Head of caudate nucleus (tissue), 42 donors: ENCODE measurements at regions not wholly inside any gene's neighbourhood (a gene's known extent, or its start where the extent isn't known, plus 50 kb on each side); places are given as distances from the start of the nearest gene placed in this dataset.
"Not testable (repeated sequence)": the region's sequence is repeated elsewhere in the genome, so short reads cannot be mapped to it uniquely, and the experiment has no call there.

ENCODE experiments used
- DNase-seq, 42 donors: peaks; one replicate each; pipeline versions ENCODE4 v3.0.0 to v3.0.0-alpha.2; 2020 to 2021; ENCODE audit warnings: mixed read lengths in 7 of 42
- intact Hi-C: fragments of 100-400 bp; cut with DNase I; formaldehyde crosslinking; loops from one replicate; pipeline ENCODE4 v1.15.0; 2022

DNA sequence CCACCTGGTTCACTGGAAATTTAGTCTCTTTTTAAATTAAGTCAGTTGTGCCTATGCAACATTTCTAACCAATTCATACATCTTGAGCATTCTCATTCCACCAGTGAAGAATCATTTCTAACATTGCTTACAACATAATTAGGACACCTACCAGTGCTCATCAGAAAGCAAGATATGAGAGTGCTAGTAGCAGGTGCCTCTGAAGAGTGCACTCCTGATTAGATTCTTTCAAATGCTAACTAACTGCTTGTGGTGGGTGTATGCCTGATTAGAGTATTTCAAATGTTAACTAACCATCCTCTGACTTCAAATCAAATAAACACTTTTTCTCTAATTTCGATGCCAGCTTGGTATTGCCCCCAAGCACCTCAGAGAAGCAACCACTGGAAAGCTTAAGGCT lies 124.3 kb upstream of the DNAJC10 start:
- intact Hi-C loops = no loop called here
- no peak for DNase-seq

DNA sequence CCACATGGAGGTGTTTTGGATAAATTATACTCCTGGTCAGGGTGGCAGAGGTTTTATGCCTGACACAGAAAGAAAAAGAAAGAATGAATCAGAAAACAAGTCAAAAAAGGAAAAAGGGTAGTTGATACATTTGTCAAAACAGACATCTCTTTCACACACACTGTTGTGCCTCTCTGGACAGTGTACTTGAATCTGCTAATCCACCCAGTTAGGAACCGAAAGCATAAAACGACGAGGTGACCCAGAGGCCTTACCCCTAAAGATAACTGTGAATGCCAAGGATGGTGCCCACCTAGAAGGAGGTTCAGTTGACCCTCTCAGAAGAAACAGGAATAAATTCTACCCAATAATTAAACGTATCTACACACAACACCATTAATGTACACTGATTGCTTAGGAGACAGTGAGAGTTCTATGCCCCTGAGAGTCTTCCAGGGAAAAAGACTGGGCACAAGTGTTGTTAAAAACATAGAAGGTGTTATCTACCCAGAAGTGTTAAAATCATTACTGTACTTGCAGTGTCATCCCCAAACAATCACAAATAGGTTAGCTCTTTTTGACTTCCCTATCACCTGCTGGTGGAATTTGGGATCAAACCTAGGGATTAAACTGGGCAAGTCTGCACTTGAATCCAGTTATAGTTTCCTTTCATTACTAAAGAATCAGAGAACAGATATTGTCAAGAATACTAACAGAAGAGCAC lies 123.2 kb upstream of the DNAJC10 start:
- intact Hi-C loops = no loop called here
- DNase-seq = no peak

DNA sequence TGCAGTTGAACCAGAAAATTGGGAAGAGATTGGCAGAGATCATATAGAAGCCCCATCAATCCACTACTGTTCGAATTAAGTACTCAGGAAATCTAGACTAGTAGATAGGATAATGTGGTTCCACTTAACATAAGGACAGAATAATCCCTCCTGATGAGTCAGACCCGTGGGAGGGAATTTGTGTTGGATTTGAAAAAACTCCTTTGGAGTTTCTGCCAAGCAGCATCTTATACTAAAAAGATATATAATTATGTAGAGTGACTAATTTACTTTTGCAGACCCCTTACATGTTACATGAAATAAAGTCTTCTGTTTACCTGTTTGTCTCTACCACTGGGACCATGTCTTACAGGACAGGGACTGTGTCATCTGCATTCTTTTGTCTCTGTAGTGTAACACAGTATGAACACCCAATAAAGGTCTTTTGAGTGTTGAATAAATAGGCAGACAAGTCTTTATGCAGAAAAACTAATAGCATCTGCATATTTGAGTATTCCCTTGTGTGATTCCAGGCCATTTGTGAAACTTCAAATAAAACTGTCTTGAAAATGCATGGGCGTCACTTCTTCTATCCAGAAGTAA lies 122.6 kb upstream of the DNAJC10 start:
- intact Hi-C loops = no loop called here
- peak in 22 of 42 donors; percentile 8 to 74 (median 38) for DNase-seq

DNA sequence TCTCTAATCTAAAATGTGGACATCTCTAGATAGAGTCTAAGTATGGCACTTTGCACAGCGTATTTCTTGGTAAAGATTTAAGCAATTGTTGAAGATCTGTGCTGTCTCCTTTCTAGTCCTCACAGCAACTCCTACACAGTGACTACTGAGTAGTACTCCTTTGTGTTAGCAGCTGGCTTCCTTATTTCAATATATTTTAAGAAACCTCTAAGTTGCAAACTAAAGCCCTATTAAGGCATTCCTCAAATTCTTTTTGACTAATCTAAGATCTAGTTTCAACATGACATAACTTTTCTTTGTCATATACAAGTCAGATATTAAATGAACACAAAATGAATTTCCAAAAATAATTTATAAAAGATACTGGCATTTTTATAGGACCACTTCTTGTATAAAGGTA lies 121.8 kb upstream of the DNAJC10 start:
- intact Hi-C loops = no loop called here
- peak in 1 of 42 donors; percentile 27 for DNase-seq

DNA sequence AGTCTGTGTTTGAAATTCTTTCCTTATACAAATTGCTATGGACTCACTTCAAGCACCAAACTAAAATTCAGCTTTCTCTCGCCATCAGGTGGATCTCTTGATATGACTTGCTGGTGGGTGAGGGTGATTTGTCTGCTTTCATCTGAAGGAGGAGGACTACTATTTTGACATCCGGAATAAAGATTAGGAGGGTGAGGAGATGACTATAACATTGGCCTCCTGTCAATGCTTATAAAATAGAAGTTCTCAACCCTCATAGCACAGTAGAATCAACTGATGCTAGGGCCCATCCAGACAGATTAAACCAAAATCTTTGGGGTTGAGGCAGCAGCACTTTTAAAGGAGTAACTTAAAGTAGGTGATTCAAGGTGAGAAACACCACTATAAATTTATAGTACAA lies 120.4 kb upstream of the DNAJC10 start:
- DNase-seq = no peak
- intact Hi-C loops = no loop called here

DNA sequence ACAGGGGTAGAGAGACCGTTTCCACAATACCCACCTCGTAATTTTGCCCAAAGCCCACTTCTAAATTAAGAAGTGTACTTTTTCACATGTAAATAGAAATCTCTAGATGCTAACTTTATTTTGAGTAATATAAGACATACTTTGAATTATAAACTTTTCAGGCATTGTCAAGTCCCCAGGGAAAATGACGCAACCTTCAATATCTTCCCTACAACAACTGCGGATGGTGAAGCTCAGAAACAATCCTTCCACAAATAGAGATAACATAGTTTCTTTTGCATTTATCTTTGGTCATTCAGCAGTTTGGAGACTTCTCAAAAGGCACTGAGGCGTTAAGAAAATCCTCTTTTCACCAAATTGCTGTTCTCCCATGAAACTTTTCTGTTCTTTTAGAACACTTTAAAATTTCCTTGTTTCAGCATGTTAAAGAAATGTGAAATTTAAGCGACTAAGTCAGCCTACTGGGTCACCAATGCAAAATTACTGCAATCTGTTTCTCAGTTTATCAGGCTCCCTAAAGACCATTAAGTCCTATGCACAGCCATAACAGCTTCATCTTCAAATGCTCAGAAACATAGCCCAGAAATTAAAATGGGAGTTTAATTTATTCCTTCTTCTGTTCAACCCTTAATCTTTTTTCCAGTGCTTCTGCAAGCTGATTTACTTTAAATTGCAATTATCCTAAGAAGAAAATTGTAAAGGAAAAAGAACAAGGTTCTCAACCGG lies 118.3 kb upstream of the DNAJC10 start:
- intact Hi-C loops = no loop called here
- no peak for DNase-seq

DNA sequence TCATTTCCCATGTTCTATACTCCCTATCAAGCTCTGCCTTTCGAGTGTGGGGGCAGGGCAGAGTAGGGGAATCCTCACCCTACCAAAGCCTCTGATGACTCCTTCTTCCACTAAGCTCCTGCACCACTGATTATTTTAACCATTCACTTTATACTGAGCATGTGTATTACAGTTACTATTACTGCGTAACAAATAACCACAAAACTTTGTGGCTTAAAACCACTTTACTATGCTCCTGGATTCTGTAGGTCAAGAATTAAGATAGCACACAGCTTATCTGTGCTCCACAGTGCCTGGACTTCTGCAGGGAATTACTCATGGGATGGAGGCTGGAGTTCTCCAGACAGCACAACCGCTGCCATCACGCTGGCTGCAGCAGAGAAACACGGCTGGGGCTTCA lies 117.4 kb upstream of the DNAJC10 start:
- DNase-seq = no peak
- intact Hi-C loops = no loop called here

DNA sequence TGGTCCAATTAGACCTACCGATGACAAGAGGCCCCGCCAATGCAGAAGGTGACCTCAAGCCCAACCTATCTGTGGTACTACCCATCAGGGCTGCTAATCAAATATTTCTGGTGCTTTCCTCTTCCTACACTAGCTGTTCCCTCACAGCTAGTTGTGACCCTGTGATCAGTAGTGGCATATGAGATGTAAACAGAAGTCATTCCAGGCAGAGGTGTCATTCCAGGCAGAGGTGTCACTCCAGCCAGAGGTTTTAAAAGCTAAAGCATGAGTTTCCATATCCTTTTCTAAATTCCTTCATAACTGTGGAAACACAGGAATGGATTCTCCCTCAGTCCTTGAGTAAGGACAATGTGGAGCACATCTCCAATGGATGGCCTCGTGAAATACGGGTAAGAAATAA lies 110.9 kb upstream of the DNAJC10 start:
- DNase-seq = no peak
- intact Hi-C loops = no loop called here

DNA sequence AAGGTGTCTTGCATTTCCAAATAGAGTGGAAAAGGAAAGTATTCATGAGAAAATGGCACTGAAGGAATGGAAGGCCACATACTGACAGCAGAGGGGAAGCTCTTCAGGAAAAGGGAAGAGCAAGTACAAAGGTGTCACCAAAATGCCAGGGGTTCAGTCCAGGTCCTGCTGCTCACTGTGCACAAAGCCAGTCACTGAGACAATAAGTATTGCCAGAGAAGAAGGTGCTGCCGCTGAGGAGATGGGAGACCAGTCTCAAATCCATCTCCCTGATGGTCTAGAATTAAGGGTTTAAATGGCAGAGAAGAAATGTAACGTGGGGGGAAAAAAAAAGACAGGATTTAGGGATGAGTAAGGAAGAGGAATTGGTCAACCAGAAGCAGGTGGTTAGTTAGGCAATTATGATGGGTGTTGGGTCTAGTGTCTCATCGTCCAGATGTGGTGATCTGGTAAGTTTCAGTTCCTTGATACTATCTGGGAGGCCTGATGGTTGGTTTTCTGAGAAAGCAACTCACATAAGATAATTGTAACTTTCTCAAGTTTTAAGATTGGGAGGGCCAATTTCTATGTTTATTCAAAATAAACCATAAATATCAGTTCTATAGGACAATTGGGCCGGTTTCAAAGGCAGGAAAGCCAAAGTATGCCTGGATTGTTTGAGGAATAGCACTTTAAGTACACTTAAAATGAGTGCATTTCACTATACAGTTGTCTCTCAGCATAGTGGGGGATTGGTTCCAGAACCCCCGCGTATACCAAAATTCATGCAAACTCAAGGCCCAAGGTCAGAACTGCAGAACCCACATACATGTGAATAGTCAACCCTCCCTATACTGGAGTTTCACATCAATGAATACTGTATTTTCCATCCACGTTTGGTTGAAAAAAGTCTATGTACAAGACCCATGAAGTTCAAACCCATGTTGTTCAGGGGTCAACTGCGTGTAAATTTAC lies 109.1 kb upstream of the DNAJC10 start:
- DNase-seq = no peak
- intact Hi-C loops = no loop called here

DNA sequence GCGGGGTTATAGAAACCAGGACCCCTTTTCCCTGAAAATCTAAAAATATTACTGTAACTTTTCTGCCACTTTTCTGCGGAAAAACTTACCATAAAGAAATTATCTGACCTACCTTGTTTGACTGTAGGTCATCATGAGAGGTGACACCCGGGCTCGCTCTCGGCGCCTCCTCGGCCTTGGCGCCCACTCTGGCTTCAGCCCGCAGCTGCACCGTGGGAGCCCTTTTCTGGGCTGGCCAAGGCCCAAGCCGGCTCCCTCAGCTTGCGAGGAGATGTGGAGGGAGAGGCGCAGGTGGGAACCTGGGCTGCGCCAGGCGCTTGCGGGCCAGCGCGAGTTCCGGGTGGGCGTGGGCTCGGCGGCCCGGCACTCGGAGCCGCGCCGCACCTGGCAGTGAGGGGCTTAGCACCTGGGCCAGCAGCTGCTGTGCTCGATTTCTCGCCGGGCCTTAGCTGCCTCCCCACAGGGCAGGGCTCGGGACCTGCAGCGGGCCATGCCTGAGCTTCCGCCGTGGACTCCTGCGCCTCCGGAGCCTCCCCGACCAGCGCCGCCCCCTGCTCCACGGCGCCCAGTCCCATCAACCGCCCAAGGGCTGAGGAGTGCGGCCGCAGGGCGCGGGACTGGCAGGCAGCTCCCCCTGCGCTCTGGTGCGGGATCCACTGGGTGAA lies 107.7 kb upstream of the DNAJC10 start:
- DNase-seq = no peak
- intact Hi-C loops = no loop called here

DNA sequence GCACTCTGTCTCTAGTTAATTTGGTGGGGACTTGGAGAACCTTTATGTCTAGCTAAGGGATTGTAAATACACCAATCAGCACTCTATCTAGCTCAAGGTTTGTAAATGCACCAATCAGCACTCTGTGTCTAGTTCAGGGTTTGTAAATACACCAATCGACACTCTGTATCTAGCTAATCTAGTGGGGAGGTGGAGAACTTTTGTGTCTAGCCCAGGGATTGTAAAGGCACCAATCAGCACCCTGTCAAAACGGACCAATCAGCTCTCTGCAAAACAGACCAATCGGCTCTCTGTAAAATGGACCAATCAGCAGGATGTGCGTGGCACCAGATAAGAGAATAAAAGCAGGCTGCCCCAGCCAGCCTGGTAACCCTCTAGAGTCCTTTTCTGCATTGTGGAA lies 107.1 kb upstream of the DNAJC10 start:
- DNase-seq, intact Hi-C loops: not testable (repeated sequence)

DNA sequence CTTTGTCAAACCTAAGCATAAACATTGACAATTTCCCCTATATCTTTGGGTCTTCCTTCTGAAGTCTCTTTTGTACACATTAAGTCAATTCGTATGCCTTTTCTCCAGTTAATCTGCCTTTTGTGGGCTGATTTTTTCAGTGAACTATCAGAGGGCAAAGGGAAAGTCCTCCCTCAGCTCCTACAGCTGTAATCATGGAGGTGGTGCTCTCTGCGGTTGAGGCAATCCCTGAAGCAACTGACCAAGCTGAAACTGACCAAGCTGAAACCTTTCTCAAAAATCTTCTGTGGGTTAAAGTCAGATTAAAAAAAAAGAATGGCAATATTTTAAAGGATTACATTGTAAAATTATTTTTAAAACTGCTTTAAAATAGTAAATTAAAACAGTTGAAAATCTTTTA lies 105.8 kb upstream of the DNAJC10 start:
- intact Hi-C loops = no loop called here
- DNase-seq = no peak

DNA sequence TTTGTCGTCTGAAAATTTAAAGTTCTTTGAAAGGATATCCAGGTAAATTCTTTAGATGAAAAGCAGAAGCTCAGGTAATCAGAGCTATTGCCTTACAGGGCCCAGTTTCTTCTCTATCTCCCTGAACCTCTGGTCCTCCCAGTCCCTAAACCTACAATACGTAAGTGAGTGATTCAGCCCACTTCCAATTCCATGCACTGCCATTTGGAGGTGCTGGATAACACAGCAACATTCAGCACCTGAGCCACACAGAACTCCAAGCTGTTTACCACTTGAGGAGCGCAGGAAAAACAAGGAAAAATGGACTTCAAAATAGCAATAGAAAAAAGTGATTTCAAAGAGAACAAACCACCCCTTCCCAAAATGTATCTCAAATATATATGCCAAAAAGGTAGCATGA lies 105.0 kb upstream of the DNAJC10 start:
- intact Hi-C loops = no loop called here
- no peak for DNase-seq

DNA sequence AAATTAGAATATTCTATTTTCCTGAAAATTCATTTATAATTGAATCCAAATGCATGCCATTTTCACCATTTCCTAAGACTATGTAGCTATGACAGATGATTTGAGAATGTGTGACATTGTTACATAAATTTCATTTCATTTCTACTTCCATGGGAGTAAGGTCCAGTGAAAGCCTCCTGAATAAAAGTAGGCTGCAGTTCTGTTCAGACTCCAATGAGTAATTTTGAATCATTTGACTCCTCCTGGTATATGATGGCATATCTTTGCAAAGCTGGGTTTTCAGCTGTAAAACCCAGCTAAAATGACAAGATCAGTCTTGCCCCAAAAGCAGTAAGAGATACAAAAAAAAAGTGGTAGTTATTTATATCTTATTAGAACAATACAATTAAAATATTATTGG lies 101.0 kb upstream of the DNAJC10 start:
- DNase-seq = no peak
- intact Hi-C loops = no loop called here

DNA sequence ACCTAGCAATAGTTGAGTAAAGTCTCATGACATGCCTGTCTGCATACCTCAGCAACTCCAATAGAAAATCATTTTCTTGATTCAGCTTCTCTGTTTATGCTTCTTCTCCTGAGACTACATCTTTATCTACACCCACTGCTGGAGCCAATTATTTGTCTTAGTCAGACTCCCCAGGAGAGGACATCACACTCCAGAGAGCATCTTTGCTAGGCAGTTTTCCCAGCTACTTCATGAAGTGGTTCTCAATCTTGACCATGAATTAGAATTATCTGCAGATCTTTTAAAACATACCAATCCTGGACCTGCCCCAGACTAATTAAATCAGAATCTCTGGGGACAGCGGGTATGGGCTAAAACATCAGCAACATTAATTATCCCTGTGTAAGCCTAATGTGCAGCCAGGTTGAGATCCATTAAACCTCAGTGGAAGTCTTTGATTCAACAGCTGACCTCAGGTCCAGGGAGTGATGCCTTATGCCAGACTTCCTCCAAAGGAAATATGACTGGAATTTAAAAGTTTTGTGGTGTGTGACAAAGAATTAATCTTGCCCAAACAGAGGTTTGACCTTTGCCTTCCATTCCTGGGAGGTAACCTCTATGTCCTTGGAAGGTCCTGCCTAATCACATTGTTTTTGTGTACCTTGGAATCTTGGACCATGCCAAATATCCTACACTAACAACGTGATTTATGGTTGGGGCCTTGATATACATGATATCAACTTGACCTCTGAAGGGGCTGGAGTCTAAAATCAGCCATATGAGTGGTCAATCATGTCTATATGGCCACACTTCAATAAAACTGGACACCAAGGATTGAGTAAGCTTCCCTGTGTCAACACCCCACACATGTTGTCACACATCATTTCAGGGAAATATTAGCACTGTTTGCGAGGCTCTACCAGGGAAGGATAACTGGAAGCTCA lies 99.3 kb upstream of the DNAJC10 start:
- intact Hi-C loops = no loop called here
- no peak for DNase-seq

DNA sequence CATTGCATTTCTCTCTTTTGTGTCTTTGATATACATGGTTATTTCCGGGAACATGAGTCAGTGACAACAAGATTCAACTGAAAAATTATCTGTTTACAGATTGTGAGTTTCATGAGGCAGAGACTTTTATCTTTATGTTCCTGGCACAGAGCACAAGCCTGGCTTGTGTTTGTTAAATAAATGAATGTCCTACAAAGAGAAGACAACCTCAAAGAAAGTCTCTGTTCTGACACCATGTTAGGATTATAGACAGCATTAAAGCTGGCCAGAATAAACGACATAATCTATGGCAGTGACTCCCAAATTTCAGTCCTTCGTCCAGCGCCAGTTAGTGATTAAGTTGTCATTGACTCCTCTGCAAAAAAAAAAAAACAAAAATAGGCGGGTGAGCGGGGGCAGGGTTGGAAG lies 97.4 kb upstream of the DNAJC10 start:
- no peak for DNase-seq
- intact Hi-C loops = no loop called here

DNA sequence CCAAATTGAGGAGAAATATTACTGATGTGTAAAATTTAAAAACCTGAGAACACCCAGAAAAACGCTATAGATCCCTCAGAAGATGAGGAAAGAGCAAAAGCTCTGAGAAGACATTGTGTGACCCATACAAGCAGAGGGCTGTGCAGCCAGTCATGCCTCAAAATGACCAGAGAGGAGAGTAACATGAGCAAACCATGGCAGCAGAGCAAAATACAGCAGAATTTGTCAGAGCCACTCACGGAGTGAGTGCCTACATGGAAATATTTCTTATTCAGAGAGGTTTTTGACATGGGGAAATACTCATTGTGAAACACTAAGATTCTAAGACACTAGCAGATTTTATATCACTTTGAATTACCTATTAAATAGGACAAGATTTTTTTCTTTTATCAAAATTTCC lies 96.8 kb upstream of the DNAJC10 start:
- intact Hi-C loops = no loop called here
- DNase-seq = no peak

DNA sequence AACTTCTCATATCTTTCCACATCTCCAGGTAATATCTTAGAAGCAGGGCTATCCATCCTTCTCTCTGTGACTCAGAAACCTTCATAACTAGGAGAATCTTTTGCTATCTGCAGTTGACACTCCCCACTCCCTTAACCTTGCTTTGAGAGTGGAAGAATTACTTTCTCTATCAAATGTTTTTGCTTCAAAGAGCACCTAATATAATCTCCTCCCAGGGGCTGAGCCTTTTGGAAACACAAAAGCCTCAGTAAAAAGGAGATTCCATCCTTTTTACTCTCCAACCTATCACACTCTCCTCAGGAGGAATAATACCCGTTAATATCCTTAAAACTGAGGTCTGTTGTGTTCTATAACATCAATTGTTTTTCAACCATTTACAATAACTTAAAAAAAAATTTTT lies 94.9 kb upstream of the DNAJC10 start:
- intact Hi-C loops = no loop called here
- DNase-seq = no peak
